GM12873 (cell line): ENCODE measurements at regions not wholly inside any gene's neighbourhood (a gene's known extent, or its start where the extent isn't known, plus 50 kb on each side); places are given as distances from the start of the nearest gene placed in this dataset.

ENCODE experiments used
- TF ChIP-seq, protein P1 (sequence below): IDR thresholded peaks from 2 replicates; pipeline ENCODE4 v1.5.1; 2012; ENCODE audit warnings: low read depth, mild to moderate bottlenecking, moderate library complexity, low read length, control low read depth; ENCODE audit not compliant: insufficient read depth; ENCODE audit errors: missing control alignments

DNA sequence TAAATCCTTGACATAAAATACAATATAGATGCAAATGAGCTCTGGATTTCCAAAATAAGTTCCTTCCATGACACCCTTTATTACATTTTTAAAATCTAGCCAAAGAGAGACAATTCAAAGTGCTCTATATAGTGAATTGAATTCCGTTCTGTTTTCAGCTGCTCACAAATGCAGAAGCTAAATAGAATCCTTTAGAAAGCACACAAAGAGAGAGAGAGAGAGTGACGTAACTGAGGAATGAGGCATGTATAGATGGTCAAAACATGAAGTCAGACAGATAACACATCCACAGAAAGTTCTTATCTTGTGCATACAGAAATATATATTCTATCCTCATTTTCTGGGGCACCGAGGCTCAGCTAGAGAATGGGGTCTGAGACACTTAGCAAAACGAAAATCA lies 344.7 kb upstream of the NETO1 start:
- TF ChIP-seq, protein P1, sequence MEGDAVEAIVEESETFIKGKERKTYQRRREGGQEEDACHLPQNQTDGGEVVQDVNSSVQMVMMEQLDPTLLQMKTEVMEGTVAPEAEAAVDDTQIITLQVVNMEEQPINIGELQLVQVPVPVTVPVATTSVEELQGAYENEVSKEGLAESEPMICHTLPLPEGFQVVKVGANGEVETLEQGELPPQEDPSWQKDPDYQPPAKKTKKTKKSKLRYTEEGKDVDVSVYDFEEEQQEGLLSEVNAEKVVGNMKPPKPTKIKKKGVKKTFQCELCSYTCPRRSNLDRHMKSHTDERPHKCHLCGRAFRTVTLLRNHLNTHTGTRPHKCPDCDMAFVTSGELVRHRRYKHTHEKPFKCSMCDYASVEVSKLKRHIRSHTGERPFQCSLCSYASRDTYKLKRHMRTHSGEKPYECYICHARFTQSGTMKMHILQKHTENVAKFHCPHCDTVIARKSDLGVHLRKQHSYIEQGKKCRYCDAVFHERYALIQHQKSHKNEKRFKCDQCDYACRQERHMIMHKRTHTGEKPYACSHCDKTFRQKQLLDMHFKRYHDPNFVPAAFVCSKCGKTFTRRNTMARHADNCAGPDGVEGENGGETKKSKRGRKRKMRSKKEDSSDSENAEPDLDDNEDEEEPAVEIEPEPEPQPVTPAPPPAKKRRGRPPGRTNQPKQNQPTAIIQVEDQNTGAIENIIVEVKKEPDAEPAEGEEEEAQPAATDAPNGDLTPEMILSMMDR: no peak

DNA sequence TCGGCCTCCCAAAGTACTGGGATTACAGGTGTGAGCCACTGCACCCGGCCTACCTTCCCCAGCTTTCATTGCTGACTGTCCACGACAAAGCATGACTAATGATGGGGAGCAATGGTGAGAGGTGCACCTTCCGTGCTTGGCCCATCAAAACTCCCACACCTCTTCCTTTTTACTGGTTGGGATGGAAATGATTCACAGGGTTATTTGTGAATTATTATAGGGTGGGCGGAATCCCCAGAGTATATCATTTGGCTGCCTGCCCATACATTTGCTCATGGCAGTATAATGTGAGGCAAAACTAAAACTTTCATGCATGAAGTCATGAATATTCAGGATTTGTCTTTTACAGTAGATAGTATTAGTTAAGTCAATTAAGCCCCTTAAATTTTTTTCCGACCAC lies 334.2 kb upstream of the NETO1 start:
- TF ChIP-seq, protein P1: no peak

DNA sequence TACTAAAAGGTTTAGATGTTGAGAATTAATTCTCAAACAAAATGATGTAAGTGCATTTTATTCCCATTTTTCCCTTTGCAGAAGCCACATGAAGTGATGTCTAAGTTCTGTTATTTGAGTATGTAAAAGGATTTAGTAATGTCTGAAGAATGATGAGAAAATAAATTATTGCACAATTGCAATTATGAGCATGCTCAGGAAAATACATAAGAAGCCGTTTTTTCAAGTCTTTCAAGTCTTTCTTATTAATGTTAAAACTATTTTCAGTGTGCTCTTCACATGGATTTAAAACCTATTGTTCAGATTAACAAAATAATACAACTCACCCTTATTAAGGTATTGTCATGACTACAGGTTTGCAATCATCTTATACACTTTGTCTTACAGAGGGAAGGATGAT lies 331.4 kb upstream of the NETO1 start:
- TF ChIP-seq, protein P1: no peak

DNA sequence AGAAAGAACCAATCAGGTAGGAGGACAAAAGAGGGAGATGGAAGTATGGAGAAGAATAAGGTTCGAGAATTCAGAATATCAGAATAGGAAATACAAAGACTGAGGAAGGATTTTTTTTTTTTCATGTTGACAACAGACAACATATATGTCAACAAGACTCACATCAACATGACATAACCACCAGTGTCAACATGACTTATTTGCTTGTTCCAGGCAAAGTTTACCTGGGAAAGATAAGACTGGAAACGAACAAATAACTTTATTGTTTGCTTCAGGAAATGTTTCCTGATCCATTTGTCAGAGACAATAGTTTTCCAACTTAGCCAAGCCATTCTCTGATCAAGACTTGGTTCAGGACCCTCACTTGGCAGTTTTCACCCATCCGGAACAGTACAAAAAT lies 321.9 kb upstream of the NETO1 start:
- TF ChIP-seq, protein P1: no peak

DNA sequence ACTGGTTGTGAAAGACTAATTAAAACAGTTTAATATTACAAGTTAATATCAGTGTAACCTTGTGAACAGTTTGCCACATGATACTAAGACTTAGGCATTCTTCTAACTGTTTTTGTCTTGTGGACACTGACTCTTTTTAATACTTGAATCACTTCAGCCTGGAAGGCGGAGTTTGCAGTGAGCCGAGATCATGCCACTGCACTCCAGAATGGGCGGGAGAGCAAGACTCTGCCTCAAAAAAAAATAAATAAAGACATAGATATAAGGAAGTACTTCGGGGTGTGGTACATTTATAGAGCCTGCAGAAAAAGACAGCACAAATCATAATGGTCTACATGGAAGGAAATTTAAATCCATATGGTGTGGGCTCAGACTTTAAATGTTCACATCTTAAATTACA lies 300.4 kb upstream of the NETO1 start:
- TF ChIP-seq, protein P1: no peak

DNA sequence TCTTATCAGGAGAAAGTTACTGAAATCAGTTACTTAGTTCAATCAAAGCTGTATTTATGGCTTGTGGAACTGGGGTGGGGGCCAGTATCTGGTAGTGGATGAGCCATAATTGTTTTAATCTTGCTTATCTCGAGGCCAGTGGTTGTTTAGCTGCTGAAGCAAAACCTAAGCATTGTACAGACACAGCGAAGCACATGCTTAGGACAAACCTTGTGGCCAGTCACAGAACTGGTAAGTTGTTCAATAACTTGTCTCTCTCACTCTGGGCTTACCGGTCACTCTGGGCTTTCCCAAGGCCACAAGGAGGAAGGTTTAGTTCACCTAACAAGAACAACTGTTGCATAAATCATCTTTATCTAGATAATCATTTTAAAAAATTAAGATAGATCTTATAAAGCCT lies 296.6 kb upstream of the NETO1 start:
- TF ChIP-seq, protein P1: no peak

DNA sequence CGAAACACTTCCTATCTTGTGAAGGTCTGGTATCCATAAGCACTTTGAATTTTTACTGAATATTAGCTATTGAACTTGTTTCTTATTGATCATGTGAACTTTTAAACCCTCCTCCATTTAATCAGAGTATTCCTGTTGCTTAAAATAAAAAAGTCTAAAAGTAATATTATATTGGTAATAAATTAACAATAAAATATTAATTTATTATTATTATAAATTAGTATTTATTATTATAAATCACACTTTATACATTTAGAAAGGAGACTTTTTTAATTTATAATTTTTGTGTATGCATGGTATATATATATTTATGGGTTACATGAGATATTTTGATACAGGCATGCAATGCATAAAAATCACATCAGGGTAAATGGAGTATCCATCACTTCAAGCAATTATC lies 295.4 kb upstream of the NETO1 start:
- TF ChIP-seq, protein P1: no peak

DNA sequence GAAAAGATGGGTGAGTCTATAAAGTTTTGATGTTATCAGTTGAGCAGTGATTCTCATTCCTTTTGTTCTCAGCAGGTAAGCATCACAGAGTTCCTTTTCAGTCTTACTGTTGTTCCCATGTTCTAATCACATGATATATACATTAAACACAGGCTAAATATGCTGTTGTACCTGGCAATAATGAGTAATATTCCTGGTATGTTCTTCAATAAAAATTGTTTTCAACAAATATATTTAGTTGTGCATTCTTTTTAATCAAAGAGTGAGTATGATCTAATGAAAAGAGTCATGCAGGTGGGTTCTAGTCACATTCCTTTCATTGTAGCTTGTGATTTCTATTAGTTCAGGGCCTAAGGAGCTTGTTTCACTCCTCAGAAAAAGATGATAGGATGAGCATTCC lies 288.3 kb upstream of the NETO1 start:
- TF ChIP-seq, protein P1: no peak
